M059J (cell line): ENCODE measurements at regions not wholly inside any gene's neighbourhood (a gene's known extent, or its start where the extent isn't known, plus 50 kb on each side); places are given as distances from the start of the nearest gene placed in this dataset.

Experiments
- DNase-seq: peaks from one replicate; pipeline ENCODE4 v3.0.0-alpha.2; 2012; ENCODE audit warnings: low read depth

- no peak for DNase-seq
Observed at GRCh38 chr10:108608860-108609259, 1314.5 kb downstream of the XPNPEP1 start.

- peak; percentile 48 for DNase-seq
Observed at GRCh38 chr10:108601851-108602250, 1321.5 kb downstream of the XPNPEP1 start.

GRCh38 chr10:108600511-108600910, 1322.8 kb downstream of the XPNPEP1 start:
- DNase-seq, result peak; percentile 59

- peak; percentile 59 for DNase-seq
Observed at GRCh38 chr10:108599317-108599716, 1324.0 kb downstream of the XPNPEP1 start.

- DNase-seq, result peak; percentile 81
Observed at GRCh38 chr10:108598831-108599230, 1324.5 kb downstream of the XPNPEP1 start.

- no peak for DNase-seq
Observed at GRCh38 chr10:108598320-108598695, 1325.0 kb downstream of the XPNPEP1 start.

- peak; percentile 56 for DNase-seq
Observed at GRCh38 chr10:108597657-108598319, 1325.5 kb downstream of the XPNPEP1 start.

- peak; percentile 66 for DNase-seq
Observed at GRCh38 chr10:108597031-108597430, 1326.3 kb downstream of the XPNPEP1 start.

- no peak for DNase-seq
Observed at GRCh38 chr10:108592956-108593355, 1330.4 kb downstream of the XPNPEP1 start.

GRCh38 chr10:108591417-108591816, 1331.9 kb downstream of the XPNPEP1 start:
- DNase-seq, result peak; percentile 55

GRCh38 chr10:108586424-108586823, 1336.9 kb downstream of the XPNPEP1 start:
- DNase-seq, result no peak

GRCh38 chr10:108583877-108584276, 1339.4 kb downstream of the XPNPEP1 start:
- DNase-seq, result no peak

GRCh38 chr10:108582888-108583287, 1340.4 kb downstream of the XPNPEP1 start:
- DNase-seq, result peak; percentile 59

- DNase-seq, result peak; percentile 74
Observed at GRCh38 chr10:108582387-108582786, 1340.9 kb downstream of the XPNPEP1 start.

- no peak for DNase-seq
Observed at GRCh38 chr10:108578258-108578657, 1345.1 kb downstream of the XPNPEP1 start.

- DNase-seq, result no peak
Observed at GRCh38 chr10:108574233-108574632, 1349.1 kb downstream of the XPNPEP1 start.

GRCh38 chr10:108568824-108569223, 1354.5 kb downstream of the XPNPEP1 start:
- no peak for DNase-seq

GRCh38 chr10:108567899-108568752, 1355.2 kb downstream of the XPNPEP1 start:
- peak; percentile 66 for DNase-seq

- peak; percentile 36 for DNase-seq
Observed at GRCh38 chr10:108566316-108567107, 1356.8 kb downstream of the XPNPEP1 start.

- DNase-seq, result no peak
Observed at GRCh38 chr10:108562105-108562504, 1361.2 kb downstream of the XPNPEP1 start.

GRCh38 chr10:108561649-108562048, 1361.7 kb downstream of the XPNPEP1 start:
- DNase-seq, result peak; percentile 85

- no peak for DNase-seq
Observed at GRCh38 chr10:108560488-108560887, 1362.8 kb downstream of the XPNPEP1 start.
